BJ (cell line): ENCODE measurements at regions not wholly inside any gene's neighbourhood (a gene's known extent, or its start where the extent isn't known, plus 50 kb on each side); places are given as distances from the start of the nearest gene placed in this dataset.

Experiments
- CTCF ChIA-PET: fragments of 350-600 bp; formaldehyde crosslinking; extraction: SDS; loops from one replicate; lab custom pipeline; 2021; ENCODE audit warnings: antibody characterized with exemption, inconsistent platforms; lab: Yijun Ruan, JAX
- POLR2A ChIA-PET: fragments of 300-600 bp; sonication (Branson Sonifier 250); formaldehyde crosslinking; extraction: SDS; loops from one replicate; lab custom pipeline; 2021; ENCODE audit warnings: antibody characterized with exemption; lab: Charles Lee
- DNase-seq: peaks from one replicate; pipeline ENCODE4 v3.0.0-alpha.2; 2011; ENCODE audit warnings: low read depth
- H3K27me3 ChIP-seq: 2 replicates; pipeline ENCODE4 v1.6.0; 2011; ENCODE audit warnings: low read length; ENCODE audit not compliant: control insufficient read depth, insufficient read depth
- H3K36me3 ChIP-seq: 2 replicates; pipeline ENCODE4 v1.5.1; 2011; ENCODE audit warnings: low read length; ENCODE audit not compliant: control insufficient read depth, insufficient read depth
- H3K4me3 ChIP-seq: 2 replicates; pipeline ENCODE4 v1.5.1; 2011; ENCODE audit warnings: low read depth, mild to moderate bottlenecking, control low read depth, low read length
- TF ChIP-seq, protein P1 (sequence below): IDR thresholded peaks from 2 replicates; pipeline ENCODE4 v1.5.1; 2011; ENCODE audit warnings: low read depth, mild to moderate bottlenecking, control low read depth, inconsistent platforms, low read length, moderate library complexity; ENCODE audit not compliant: insufficient read depth

DNA sequence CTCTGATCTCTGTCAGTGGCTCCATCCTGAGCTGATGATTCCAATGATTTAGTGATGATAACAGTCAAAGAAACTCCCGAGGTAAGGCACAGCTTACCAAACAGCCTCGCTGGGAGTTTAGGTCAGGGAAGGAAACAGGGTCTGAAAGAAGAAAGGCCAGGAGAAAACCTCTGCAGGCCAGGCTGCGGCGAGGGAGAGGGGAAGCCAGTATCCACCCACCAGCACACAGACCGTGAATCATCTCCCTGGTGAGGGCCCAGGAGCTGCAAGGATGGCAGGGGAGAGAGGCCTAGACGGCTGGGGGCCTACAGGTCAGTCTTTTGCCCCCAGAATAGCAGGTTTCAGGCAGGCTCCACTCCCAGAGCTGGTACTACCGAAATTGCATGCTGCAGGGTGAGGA lies 590.5 kb downstream of the CCDC171 start:
- ChIA-PET POLR2A (no interaction called here), CTCF (interaction anchor here (0.9 kb wide), 1 partner anchor 18 kb away, joined by 3 read pairs; no protein-coding TSS in a partner anchor)
- no peaks in the 10 kb centered on the region for H3K36me3 ChIP-seq
- no peak for DNase-seq
- TF ChIP-seq, protein P1, sequence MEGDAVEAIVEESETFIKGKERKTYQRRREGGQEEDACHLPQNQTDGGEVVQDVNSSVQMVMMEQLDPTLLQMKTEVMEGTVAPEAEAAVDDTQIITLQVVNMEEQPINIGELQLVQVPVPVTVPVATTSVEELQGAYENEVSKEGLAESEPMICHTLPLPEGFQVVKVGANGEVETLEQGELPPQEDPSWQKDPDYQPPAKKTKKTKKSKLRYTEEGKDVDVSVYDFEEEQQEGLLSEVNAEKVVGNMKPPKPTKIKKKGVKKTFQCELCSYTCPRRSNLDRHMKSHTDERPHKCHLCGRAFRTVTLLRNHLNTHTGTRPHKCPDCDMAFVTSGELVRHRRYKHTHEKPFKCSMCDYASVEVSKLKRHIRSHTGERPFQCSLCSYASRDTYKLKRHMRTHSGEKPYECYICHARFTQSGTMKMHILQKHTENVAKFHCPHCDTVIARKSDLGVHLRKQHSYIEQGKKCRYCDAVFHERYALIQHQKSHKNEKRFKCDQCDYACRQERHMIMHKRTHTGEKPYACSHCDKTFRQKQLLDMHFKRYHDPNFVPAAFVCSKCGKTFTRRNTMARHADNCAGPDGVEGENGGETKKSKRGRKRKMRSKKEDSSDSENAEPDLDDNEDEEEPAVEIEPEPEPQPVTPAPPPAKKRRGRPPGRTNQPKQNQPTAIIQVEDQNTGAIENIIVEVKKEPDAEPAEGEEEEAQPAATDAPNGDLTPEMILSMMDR = no peak
- no peak overlapping the region for H3K4me3 ChIP-seq
- H3K27me3 ChIP-seq = no peaks in the 10 kb centered on the region

DNA sequence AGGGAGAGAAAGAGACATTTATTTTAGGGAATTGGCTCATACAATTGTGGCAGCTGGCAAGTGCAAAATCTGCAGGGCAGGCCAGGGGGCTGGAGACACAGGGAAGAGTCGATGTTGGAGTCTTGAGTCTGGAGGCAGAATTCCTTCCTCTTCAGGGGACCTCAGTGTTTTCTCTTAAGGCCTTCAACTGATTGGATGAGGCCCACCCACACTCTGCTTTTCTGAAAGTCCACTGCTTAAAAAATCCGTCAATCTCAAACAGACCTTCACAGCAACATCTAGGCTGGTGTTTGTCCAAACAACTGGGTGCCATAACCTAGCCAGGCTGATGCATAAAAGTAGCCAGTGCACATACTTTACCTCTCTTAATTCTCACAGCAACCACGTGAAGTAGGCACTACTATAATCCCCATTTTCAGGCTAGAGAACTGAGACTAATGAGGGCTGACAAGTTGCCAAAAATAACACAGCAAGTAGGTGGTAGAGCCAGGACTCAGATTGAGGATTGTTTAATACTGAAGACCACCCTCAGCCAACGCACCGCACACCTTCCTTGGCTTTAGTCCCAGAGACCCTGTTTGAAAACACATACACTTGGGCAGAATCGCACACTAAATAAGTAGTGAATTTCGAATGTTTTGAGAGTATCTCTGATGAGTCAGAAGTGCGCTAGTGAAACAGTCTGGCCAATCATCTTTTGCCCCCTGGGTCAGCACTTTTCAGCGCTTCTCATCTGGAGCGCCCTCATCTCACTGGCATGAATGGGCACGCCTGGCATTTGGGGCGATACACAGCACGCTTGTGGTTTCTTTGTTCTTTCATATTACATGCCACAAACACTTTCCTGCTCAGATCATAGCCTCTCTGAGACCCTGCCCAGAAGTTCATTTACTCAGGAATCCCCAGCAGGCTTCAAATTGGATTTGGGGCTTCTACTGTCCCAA lies 591.4 kb downstream of the CCDC171 start:
- CTCF ChIA-PET = interaction anchor here (0.9 to 1.0 kb wide), 2 partner anchors 10 to 17 kb away, joined by 3 to 4 read pairs; no protein-coding TSS in a partner anchor
- POLR2A ChIA-PET = no interaction called here
- H3K4me3 ChIP-seq = no peak overlapping the region
- TF ChIP-seq, protein P1 = no peak
- H3K36me3 ChIP-seq = no peaks in the 10 kb centered on the region
- no peaks in the 10 kb centered on the region for H3K27me3 ChIP-seq
- no peak for DNase-seq

DNA sequence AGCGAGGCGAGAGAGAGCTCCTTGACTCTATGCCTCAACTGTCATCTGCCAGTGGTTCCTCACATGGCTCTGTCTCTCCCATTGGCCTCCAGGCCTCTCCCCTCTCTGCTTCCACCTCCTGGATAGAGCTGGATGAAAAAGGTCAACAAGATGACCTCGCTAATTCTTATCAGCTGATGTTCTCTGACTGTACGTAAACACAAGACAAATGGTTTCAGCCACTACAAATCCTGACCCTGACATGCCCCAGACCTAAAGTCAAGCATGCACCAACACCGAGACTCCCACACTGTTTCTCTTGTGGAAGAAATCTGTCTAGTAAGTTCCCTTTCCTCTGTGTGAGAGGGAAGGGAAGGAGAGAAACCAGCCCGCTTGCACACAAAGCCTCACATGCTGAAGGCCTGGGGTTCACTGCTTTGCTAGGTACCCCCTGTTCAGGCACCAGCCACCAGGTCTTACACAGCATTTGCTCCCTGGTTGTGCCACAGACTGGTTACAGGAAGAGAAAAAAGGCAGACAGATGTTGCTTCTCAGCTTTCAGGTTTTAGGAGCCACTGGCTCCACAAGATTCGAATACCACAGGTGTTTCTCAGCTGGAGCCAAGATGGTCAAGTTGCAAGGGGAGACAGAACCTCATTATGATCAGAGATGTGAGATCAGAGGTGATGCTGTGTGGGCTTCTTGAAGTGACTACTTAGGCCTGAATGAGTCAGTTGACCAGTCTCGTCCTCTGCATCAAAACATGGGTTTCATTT lies 592.5 kb downstream of the CCDC171 start:
- no peaks in the 10 kb centered on the region for H3K36me3 ChIP-seq
- TF ChIP-seq, protein P1 = no peak
- ChIA-PET POLR2A (no interaction called here), CTCF (interaction anchor here (1.0 kb wide), 1 partner anchor 9 kb away, joined by 4 read pairs; no protein-coding TSS in a partner anchor)
- no peak overlapping the region for H3K4me3 ChIP-seq
- DNase-seq = no peak
- H3K27me3 ChIP-seq = no peaks in the 10 kb centered on the region

DNA sequence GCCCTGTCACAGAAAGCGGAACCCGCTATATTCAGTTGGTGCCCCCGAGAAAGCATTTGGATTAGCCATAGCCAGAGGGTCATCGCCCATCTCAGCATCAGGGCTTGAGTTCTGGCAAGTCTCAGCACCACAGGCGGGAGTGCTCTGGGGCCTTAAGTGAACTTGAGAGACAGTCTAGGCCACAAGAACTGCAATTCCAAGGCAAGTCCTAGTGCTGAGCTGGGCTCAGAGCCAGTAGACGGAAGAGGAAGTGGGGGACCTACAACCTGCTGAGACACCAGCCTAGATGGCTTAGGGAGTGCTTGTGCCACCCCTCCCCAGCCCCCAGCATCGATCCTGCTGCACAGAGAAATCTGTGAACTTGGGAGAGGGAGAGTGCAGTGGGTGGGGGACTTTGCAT lies 594.9 kb downstream of the CCDC171 start:
- no peaks in the 10 kb centered on the region; the same call in 1 of the 2 replicates for H3K27me3 ChIP-seq
- H3K36me3 ChIP-seq = no peaks in the 10 kb centered on the region
- POLR2A ChIA-PET = no interaction called here
- TF ChIP-seq, protein P1 = no peak
- DNase-seq = no peak
- H3K4me3 ChIP-seq = no peak overlapping the region
- CTCF ChIA-PET = no interaction called here

DNA sequence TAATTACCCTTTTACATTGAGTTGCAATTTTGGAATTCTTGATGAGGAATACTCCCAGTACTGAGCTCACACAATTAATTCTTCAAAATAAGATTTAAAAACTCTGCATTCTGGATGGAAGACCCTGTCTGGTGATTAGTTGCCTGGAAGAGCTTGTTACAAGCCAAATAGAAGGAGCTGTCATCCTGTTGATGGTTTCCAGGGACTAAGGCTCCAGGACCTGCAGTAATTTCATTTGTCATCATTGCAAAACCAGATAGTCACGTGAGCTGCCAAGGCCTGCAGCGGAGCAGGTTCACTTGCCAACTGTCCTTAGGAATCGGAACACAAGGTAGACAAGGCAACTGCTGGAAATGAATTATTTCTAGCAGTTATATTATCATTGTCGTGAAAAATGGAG lies 597.7 kb downstream of the CCDC171 start:
- POLR2A ChIA-PET = no interaction called here
- TF ChIP-seq, protein P1 = no peak
- DNase-seq = no peak
- Histone ChIP-seq H3K36me3 (no peaks in the 10 kb centered on the region), H3K27me3 (no peaks in the 10 kb centered on the region; the same call in 1 of the 2 replicates), H3K4me3 (no peak overlapping the region)
- CTCF ChIA-PET = interaction anchor here (1.0 to 1.1 kb wide), 2 partner anchors 12 to 313 kb away, joined by 3 to 4 read pairs; no protein-coding TSS in a partner anchor
